Prostate gland (tissue), 2 donors: ENCODE measurements at regions not wholly inside any gene's neighbourhood (a gene's known extent, or its start where the extent isn't known, plus 50 kb on each side); places are given as distances from the start of the nearest gene placed in this dataset.

Experiments used
- CTCF ChIP-seq, 4 experiments: fragments of 200-600 bp in 2 of 4; fragments of 450-650 bp in 2 of 4; sonication (generic) in 2 of 4; IDR thresholded peaks; 1 replicate in 3 of 4; 2 replicates in 1 of 4; pipeline ENCODE4 v1.5.1; 2016 to 2019; ENCODE audit warnings: antibody characterized with exemption in 4 of 4, mild to moderate bottlenecking in 2 of 4, moderate library complexity in 2 of 4
- POLR2AphosphoS5 ChIP-seq: sonication (generic); formaldehyde crosslinking; IDR thresholded peaks from one replicate; pipeline ENCODE4 v1.6.1; 2017; ENCODE audit warnings: antibody characterized with exemption

GRCh38 chr1:37243368-37244082, 209.2 kb upstream of the GRIK3 start:
- TF ChIP-seq CTCF (IDR thresholded peaks at IDR 0.05) (no peak), POLR2AphosphoS5 (no peak)
